ENCODE measurements at regions not wholly inside any gene's neighbourhood (a gene's known extent, or its start where the extent isn't known, plus 50 kb on each side); places are given as distances from the start of the nearest gene placed in this dataset.

GRCh38 chr18:5603153-5603552, 59.4 kb upstream of the EPB41L3 start:
- no peak for ATAC-seq
- Histone ChIP-seq H3K4me1 (no peaks in the 10 kb centered on the region), H3K4me3 (no peak overlapping the region), H3K27ac (no peak overlapping the region), H3K27me3 (no peaks in the 10 kb centered on the region), H3K36me3 (no peaks in the 10 kb centered on the region), H3K9me3 (no peaks in the 10 kb centered on the region)
- TF ChIP-seq CTCF (IDR thresholded peaks at IDR 0.05) = no peak
- DNase-seq = no peak
- intact Hi-C loops (cut with DNase I) = no loop called here

- Histone ChIP-seq H3K9me3 (no peaks in the 10 kb centered on the region), H3K27me3 (no peaks in the 10 kb centered on the region), H3K36me3 (no peaks in the 10 kb centered on the region), H3K4me1 (no peaks in the 10 kb centered on the region), H3K4me3 (no peak overlapping the region), H3K27ac (no peak overlapping the region)
- intact Hi-C loops (cut with DNase I) = no loop called here
- DNase-seq = no peak
- no peak for ATAC-seq
- TF ChIP-seq CTCF (IDR thresholded peaks at IDR 0.05) = no peak
These were observed 57.4 kb upstream of the EPB41L3 start for GRCh38 chr18:5601188-5601624.

- ATAC-seq (no peak), DNase-seq (no peak)
- intact Hi-C loops (cut with DNase I) = no loop called here
- Histone ChIP-seq H3K27me3 (no peaks in the 10 kb centered on the region), H3K36me3 (no peaks in the 10 kb centered on the region), H3K4me3 (no peak overlapping the region), H3K9me3 (no peaks in the 10 kb centered on the region), H3K27ac (no peak overlapping the region), H3K4me1 (no peaks in the 10 kb centered on the region)
- TF ChIP-seq CTCF (IDR thresholded peaks at IDR 0.05) = peak; percentile 52
These were observed 56.7 kb upstream of the EPB41L3 start for GRCh38 chr18:5600378-5601071.

GRCh38 chr18:5596585-5596984, 52.8 kb upstream of the EPB41L3 start:
- no peak for TF ChIP-seq CTCF (IDR thresholded peaks at IDR 0.05)
- no peaks in the 10 kb centered on the region for H3K4me1 ChIP-seq
- H3K27me3 ChIP-seq = no peaks in the 10 kb centered on the region
- ATAC-seq (no peak), DNase-seq (no peak)
- no peak overlapping the region for H3K4me3 ChIP-seq
- H3K27ac ChIP-seq = no peak overlapping the region
- H3K9me3 ChIP-seq = no peaks in the 10 kb centered on the region
- intact Hi-C loops (cut with DNase I) = no loop called here
- H3K36me3 ChIP-seq = no peaks in the 10 kb centered on the region
